ENCODE measurements at regions not wholly inside any gene's neighbourhood (a gene's known extent, or its start where the extent isn't known, plus 50 kb on each side); places are given as distances from the start of the nearest gene placed in this dataset.

GRCh38 chr11:134843020-134843419, 431.0 kb upstream of the B3GAT1 start:
- Histone ChIP-seq H4K91ac (ENCODE audit: insufficient read length, low read depth, low read length) (no peak overlapping the region), H2AFZ (ENCODE audit: low read length) (no peak overlapping the region), H3K18ac (ENCODE audit: insufficient read length, low read depth, low read length) (no peak overlapping the region), H3K23ac (ENCODE audit: insufficient read length, low read depth, low read length) (no peak overlapping the region), H3K23me2 (ENCODE audit: insufficient read length, low read depth, low read length, poor library complexity, severe bottlenecking) (no peaks in the 10 kb centered on the region), H3K79me2 (ENCODE audit: insufficient read depth, low read length) (no peaks in the 10 kb centered on the region), H3K56ac (ENCODE audit: insufficient read length, low read depth, low read length) (no peak overlapping the region), H2BK5ac (ENCODE audit: insufficient read length, low read length) (no peak overlapping the region), H2BK120ac (ENCODE audit: low read depth, low read length, poor library complexity, severe bottlenecking) (no peak overlapping the region), H3K9me3 (ENCODE audit: control insufficient read depth, low read depth, low read length) (no peaks in the 10 kb centered on the region), H3K4ac (ENCODE audit: low read depth, low read length) (no peak overlapping the region), H3K9ac (ENCODE audit: extremely low read depth, insufficient read length, low read length) (no peak overlapping the region), H3T11ph (ENCODE audit: low read length) (no peak overlapping the region), H2BK12ac (ENCODE audit: insufficient read length, low read depth, low read length) (no peak overlapping the region), H3K79me1 (ENCODE audit: insufficient read depth, low read depth, low read length, poor library complexity, severe bottlenecking) (no peaks in the 10 kb centered on the region), H3K27ac (ENCODE audit: insufficient read length, low read depth, low read length) (no peak overlapping the region), H3K14ac (ENCODE audit: insufficient read depth, low read length) (no peak overlapping the region), H4K20me1 (ENCODE audit: control insufficient read depth, insufficient read depth, insufficient read length) (no peaks in the 10 kb centered on the region), H4K5ac (ENCODE audit: insufficient read length, low read depth, low read length) (no peak overlapping the region), H2BK20ac (ENCODE audit: low read depth, low read length, poor library complexity, severe bottlenecking) (no peak overlapping the region), H2BK15ac (ENCODE audit: low read depth, low read length) (no peak overlapping the region), H3K4me2 (ENCODE audit: insufficient read depth, insufficient read length, low read length) (no peak overlapping the region), H3K4me1 (ENCODE audit: insufficient read depth, low read length) (no peaks in the 10 kb centered on the region), H4K8ac (replicated peaks; ENCODE audit: insufficient read length, low read depth, low read length) (no peak overlapping the region), H2AK5ac (ENCODE audit: insufficient read length, low read length) (no peak overlapping the region), H3K27me3 (ENCODE audit: insufficient read depth, low read length) (no peaks in the 10 kb centered on the region)
- H3K27me3 Mint-ChIP-seq (ENCODE audit: low read depth), result peaks cover 12% of the 10 kb centered on the region
- H3K36me3 Mint-ChIP-seq (ENCODE audit: insufficient read depth in 1 of 3, low read depth in 3 of 3), result no peaks in the 10 kb centered on the region
- H3K9me3 Mint-ChIP-seq, result peaks cover 0 to 1% of the 10 kb centered on the region in 2 experiments; a peak in 1 of 5 replicates
- no peak for DNase-seq
- TF ChIP-seq CTCF (conservative IDR thresholded peaks at IDR 0.05), result no peak
- H3K4me3 Mint-ChIP-seq, result no peak overlapping the region
- H3K27ac Mint-ChIP-seq, result peak overlapping the region in 1 of 3 experiments; percentile 82; a peak in 1 of 7 replicates
- no CpG with 5 or more reads among the region's 8 CpGs for WGBS (ENCODE audit: extremely low coverage, insufficient read length, low lambda C conversion rate)
- H3K4me1 Mint-ChIP-seq, result no peaks in the 10 kb centered on the region
